Lung (tissue), 11 donors: ENCODE measurements at regions not wholly inside any gene's neighbourhood (a gene's known extent, or its start where the extent isn't known, plus 50 kb on each side); places are given as distances from the start of the nearest gene placed in this dataset.

Experiments used
- ATAC-seq: fragments of 200-7000 bp; cut with Tn5 transposase; one replicate; pipeline ENCODE4 v1.9.1; 2020; ENCODE audit warnings: moderate number of reproducible peaks; ENCODE audit not compliant: insufficient read depth, low FRiP score
- DNase-seq, 3 donors: peaks; one replicate each; pipeline ENCODE4 v3.0.0-alpha.2; 2013 to 2017
- H3K27ac ChIP-seq, 2 donors: one replicate each; pipeline ENCODE4 v1.5.1; 2013; ENCODE audit warnings: mild to moderate bottlenecking in 2 of 2, moderate library complexity in 2 of 2, control low read depth in 1 of 2, inconsistent platforms in 1 of 2, low read depth in 1 of 2, low read length in 1 of 2
- H3K27me3 ChIP-seq, 3 donors: one replicate each; pipeline ENCODE4 v1.5.1; 2013; ENCODE audit warnings: low read length in 2 of 3; ENCODE audit not compliant: control insufficient read depth in 3 of 3, insufficient read depth in 3 of 3
- H3K36me3 ChIP-seq, 4 donors: one replicate each; pipeline ENCODE4 v1.5.1; 2013; ENCODE audit warnings: low read length in 4 of 4, mild to moderate bottlenecking in 1 of 4, moderate library complexity in 1 of 4; ENCODE audit not compliant: control insufficient read depth in 4 of 4, insufficient read depth in 4 of 4
- H3K4me1 ChIP-seq, 5 donors: one replicate each; pipeline ENCODE4 v1.5.1; 2013; ENCODE audit warnings: low read length in 5 of 5, mild to moderate bottlenecking in 2 of 5, moderate library complexity in 1 of 5; ENCODE audit not compliant: control insufficient read depth in 5 of 5, insufficient read depth in 5 of 5
- H3K4me3 ChIP-seq: one replicate; pipeline ENCODE4 v1.5.1; 2013; ENCODE audit warnings: mild to moderate bottlenecking, control low read depth, moderate library complexity
- H3K9ac ChIP-seq, 2 donors: one replicate each; pipeline ENCODE4 v1.5.1; 2013; ENCODE audit warnings: low read length in 2 of 2, control low read depth in 1 of 2; ENCODE audit not compliant: insufficient read depth in 1 of 2
- H3K9me3 ChIP-seq, 4 donors: one replicate each; pipeline ENCODE4 v1.5.1; 2013; ENCODE audit warnings: low read length in 3 of 4, mild to moderate bottlenecking in 1 of 4, moderate library complexity in 1 of 4; ENCODE audit not compliant: control insufficient read depth in 4 of 4, insufficient read depth in 3 of 4
- CTCF ChIP-seq: IDR thresholded peaks from 2 replicates; pipeline ENCODE4 v1.5.1; 2012; ENCODE audit warnings: mild to moderate bottlenecking; ENCODE audit errors: control extremely low read depth, extremely low read depth
- WGBS, 2 donors: extraction: QIAGEN DNeasy Blood & Tissue Kit; methylation state at CpG; one replicate each; pipeline ENCODE4 v1.1.7; 2013; 5-methylcytosine and 5-hydroxymethylcytosine counted together
- donor health status: control.
- donor health status: control.
- donor health status: Bipolar disorder and iron deficiency.
- donor health status: healthy.
- donor health status: DM: yes; HTN: yes; CAD: no.

DNA sequence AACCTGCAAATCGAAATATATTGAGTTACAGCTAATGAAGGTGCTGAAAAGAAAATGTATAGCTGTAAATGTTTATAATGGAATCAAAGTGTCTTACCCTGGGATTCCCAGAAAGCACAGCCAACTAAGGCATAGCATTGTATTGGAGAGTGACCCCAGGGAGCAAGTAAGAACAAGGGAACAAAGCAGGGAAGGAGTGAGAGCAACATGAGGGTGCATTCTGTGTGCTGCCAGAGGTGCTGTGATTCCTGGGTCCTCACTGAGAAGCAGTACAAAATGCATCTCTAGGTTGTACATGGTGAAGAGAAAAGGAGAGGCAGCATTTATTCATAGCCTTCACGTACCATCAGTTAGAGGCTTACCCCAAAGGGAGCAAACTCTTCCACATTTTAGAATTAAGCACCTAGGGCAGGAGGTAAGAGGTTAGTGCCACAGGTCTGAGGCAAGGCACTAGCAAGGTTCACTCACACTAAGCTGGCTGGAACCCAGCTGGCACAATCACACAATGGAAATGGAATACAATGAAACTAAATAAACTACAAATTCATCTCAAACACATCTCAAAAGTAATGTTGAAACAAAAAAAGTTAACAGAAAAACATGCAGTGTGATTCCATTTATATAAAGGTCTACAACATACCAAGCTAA is 151.5 kb upstream of the C2CD4B start:
- H3K9ac ChIP-seq = no peak overlapping the region
- DNase-seq = no peak

DNA sequence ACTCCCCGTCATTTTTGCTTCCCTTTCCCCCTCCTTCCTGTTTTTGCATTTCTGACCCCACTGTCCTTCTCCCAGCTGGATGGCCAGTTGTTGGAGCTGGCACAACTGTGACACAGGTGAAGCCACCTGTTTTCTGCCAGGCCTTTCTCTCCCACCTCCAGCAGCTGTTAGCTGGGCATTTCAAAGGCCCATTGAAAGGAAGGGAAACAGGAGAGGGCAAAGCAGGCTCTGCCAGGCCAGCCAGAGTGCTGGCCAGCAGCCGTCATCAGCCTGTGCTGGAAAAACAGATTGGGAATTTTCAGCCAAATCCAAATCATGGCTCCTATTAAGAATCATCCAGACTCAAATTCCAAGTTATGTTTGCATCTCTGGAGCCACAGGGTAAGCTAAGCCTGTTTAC is 155.2 kb upstream of the C2CD4B start:
- no peak for TF ChIP-seq CTCF
- Histone ChIP-seq H3K9me3 (no peaks in the 10 kb centered on the region), H3K9ac (no peak overlapping the region), H3K4me1 (no peaks in the 10 kb centered on the region), H3K27ac (no peak overlapping the region), H3K36me3 (no peaks in the 10 kb centered on the region), H3K27me3 (no peaks in the 10 kb centered on the region), H3K4me3 (no peak overlapping the region)
- WGBS, 2 donors = 65 to 67% methylated on average over 2 of the region's 2 CpGs
- DNase-seq = no peak
- no peak for ATAC-seq

More for the DNA sequence above, 151.5 kb upstream of the C2CD4B start:
- WGBS, 2 donors = 82 to 84% methylated on average over 2 of the region's 2 CpGs
- Histone ChIP-seq H3K27me3 (no peaks in the 10 kb centered on the region), H3K36me3 (no peaks in the 10 kb centered on the region), H3K9me3 (no peaks in the 10 kb centered on the region), H3K27ac (no peak overlapping the region), H3K4me1 (no peaks in the 10 kb centered on the region), H3K4me3 (no peak overlapping the region)
- TF ChIP-seq CTCF = no peak
- no peak for ATAC-seq

DNA sequence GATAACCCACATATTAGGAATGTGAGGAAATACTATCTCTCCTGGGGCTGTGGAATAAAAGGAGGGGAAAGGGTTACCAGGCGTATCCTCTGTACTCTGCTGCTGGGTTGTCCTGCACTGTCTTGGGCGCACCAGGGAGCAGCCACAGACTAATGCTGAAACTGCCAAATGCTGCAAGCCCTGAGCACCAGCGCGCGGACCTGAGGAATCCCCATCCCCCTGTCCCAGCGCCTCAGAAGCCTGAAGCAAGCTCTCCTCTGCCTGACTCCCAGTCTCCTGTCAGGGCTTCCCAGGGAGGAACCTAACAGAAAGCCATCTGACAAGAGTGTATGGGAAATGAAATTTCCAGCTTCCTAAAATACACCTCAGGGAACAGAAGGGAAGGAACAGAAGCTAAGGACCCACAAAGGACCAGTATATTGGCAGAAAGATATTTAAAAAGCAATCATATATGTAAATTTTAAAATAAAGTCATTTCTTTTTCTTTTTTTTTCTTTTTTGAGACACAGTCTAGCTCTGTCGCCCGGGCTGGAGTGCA is 158.3 kb upstream of the C2CD4B start:
- peaks cover 0 to 11% (median 4%) of the 10 kb centered on the region in 5 donors for H3K4me1 ChIP-seq
- no peak overlapping the region for H3K9ac ChIP-seq
- WGBS, 2 donors = 68 to 72% methylated on average over 8 of the region's 8 CpGs
- no peaks in the 10 kb centered on the region for H3K36me3 ChIP-seq
- no peaks in the 10 kb centered on the region for H3K9me3 ChIP-seq
- DNase-seq (no peak), ATAC-seq (no peak)
- H3K4me3 ChIP-seq = no peak overlapping the region
- H3K27ac ChIP-seq = no peak overlapping the region
- no peak for TF ChIP-seq CTCF
- no peaks in the 10 kb centered on the region for H3K27me3 ChIP-seq
